ENCODE measurements at regions not wholly inside any gene's neighbourhood (a gene's known extent, or its start where the extent isn't known, plus 50 kb on each side); places are given as distances from the start of the nearest gene placed in this dataset.

GRCh38 chr13:79650688-79651087, 169.7 kb downstream of the NDFIP2 start:
- no peak overlapping the region for H3K4me2 ChIP-seq (ENCODE audit: low read length)
- H4K20me1 ChIP-seq (ENCODE audit: control insufficient read depth, insufficient read depth, low read depth, low read length): no peaks in the 10 kb centered on the region
- H3K4me1 ChIP-seq (ENCODE audit: control insufficient read depth, low read length): no peaks in the 10 kb centered on the region
- H3F3A ChIP-seq (ENCODE audit: control insufficient read depth, insufficient read depth): no peaks in the 10 kb centered on the region
- no peaks in the 10 kb centered on the region for H3K36me3 ChIP-seq (ENCODE audit: control insufficient read depth, low read length)
- no peak overlapping the region for H3K4me3 ChIP-seq (ENCODE audit: low read length)
- no peaks in the 10 kb centered on the region for H3K79me2 ChIP-seq (ENCODE audit: control insufficient read depth, low read length)
- no peak overlapping the region for H3K27ac ChIP-seq (ENCODE audit: low read depth, low read length)
- no peaks in the 10 kb centered on the region for H3K9me2 ChIP-seq (replicated peaks; ENCODE audit: control insufficient read depth, low read length)
- TF ChIP-seq EZH2phosphoT487 (IDR thresholded peaks at IDR 0.05; ENCODE audit: borderline replicate concordance, low read length) (no peak), CTCF (IDR thresholded peaks at IDR 0.05; ENCODE audit: low read depth, low read length, poor library complexity, severe bottlenecking) (no peak)
- H3K27me3 ChIP-seq (ENCODE audit: control insufficient read depth, low read length): no peaks in the 10 kb centered on the region; the same call in 1 of the 2 replicates
- no peaks in the 10 kb centered on the region for H3K9me3 ChIP-seq (ENCODE audit: control insufficient read depth, insufficient read depth, low read length)

- Histone ChIP-seq H3K36me3 (ENCODE audit: control insufficient read depth, low read length) (no peaks in the 10 kb centered on the region), H4K20me1 (ENCODE audit: control insufficient read depth, insufficient read depth, low read depth, low read length) (no peaks in the 10 kb centered on the region), H3K9me3 (ENCODE audit: control insufficient read depth, insufficient read depth, low read length) (no peaks in the 10 kb centered on the region), H3K27ac (ENCODE audit: low read depth, low read length) (no peak overlapping the region), H3K27me3 (ENCODE audit: control insufficient read depth, low read length) (no peaks in the 10 kb centered on the region), H3K4me3 (ENCODE audit: low read length) (no peak overlapping the region), H3K79me2 (ENCODE audit: control insufficient read depth, low read length) (no peaks in the 10 kb centered on the region), H3K4me2 (ENCODE audit: low read length) (no peak overlapping the region), H3K9me2 (replicated peaks; ENCODE audit: control insufficient read depth, low read length) (no peaks in the 10 kb centered on the region), H3K4me1 (ENCODE audit: control insufficient read depth, low read length) (no peaks in the 10 kb centered on the region), H3F3A (ENCODE audit: control insufficient read depth, insufficient read depth) (no peaks in the 10 kb centered on the region)
- TF ChIP-seq CTCF (IDR thresholded peaks at IDR 0.05; ENCODE audit: low read depth, low read length, poor library complexity, severe bottlenecking) (no peak), EZH2phosphoT487 (IDR thresholded peaks at IDR 0.05; ENCODE audit: borderline replicate concordance, low read length) (no peak)
Observed at GRCh38 chr13:79648191-79648590, 167.2 kb downstream of the NDFIP2 start.

- no peak for TF ChIP-seq CTCF (IDR thresholded peaks at IDR 0.05; ENCODE audit: low read depth, low read length, poor library complexity, severe bottlenecking)
- TF ChIP-seq EZH2phosphoT487 (IDR thresholded peaks at IDR 0.05; ENCODE audit: borderline replicate concordance, low read length): no peak
- no peaks in the 10 kb centered on the region for H3K27me3 ChIP-seq (ENCODE audit: control insufficient read depth, low read length)
- no peaks in the 10 kb centered on the region for H3K79me2 ChIP-seq (ENCODE audit: control insufficient read depth, low read length)
- no peaks in the 10 kb centered on the region for H3K9me3 ChIP-seq (ENCODE audit: control insufficient read depth, insufficient read depth, low read length)
- no peak overlapping the region for H3K27ac ChIP-seq (ENCODE audit: low read depth, low read length)
- H3K9me2 ChIP-seq (replicated peaks; ENCODE audit: control insufficient read depth, low read length): no peaks in the 10 kb centered on the region
- H3K36me3 ChIP-seq (ENCODE audit: control insufficient read depth, low read length): no peaks in the 10 kb centered on the region
- no peak overlapping the region for H3K4me2 ChIP-seq (ENCODE audit: low read length)
- H4K20me1 ChIP-seq (ENCODE audit: control insufficient read depth, insufficient read depth, low read depth, low read length): no peaks in the 10 kb centered on the region
- H3F3A ChIP-seq (ENCODE audit: control insufficient read depth, insufficient read depth): no peaks in the 10 kb centered on the region
- no peak overlapping the region for H3K4me3 ChIP-seq (ENCODE audit: low read length)
- H3K4me1 ChIP-seq (ENCODE audit: control insufficient read depth, low read length): no peaks in the 10 kb centered on the region
Observed at GRCh38 chr13:79647533-79647932, 166.6 kb downstream of the NDFIP2 start.

DNA sequence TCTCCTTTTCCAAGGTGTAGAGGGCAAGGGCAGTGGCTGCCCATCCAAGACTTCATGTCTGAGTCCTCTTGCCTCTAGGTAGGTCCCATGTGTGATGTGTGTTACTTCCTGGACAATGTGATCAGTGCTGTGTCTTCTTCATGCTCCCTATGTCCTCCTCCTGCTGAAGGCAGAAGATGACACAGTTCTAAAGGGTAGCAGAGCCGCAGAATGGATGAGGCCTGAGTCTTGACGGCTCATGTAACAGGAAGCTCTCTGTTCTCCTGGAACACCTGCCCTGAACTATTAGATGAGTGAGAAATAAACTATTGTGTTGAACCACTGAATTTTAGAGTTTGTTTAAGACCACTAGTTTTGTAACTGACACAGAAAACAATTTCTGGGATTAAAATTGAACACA, 165.9 kb downstream of the NDFIP2 start:
- Histone ChIP-seq H3K9me3 (ENCODE audit: control insufficient read depth, insufficient read depth, low read length) (no peaks in the 10 kb centered on the region), H3K79me2 (ENCODE audit: control insufficient read depth, low read length) (no peaks in the 10 kb centered on the region), H4K20me1 (ENCODE audit: control insufficient read depth, insufficient read depth, low read depth, low read length) (no peaks in the 10 kb centered on the region), H3K36me3 (ENCODE audit: control insufficient read depth, low read length) (no peaks in the 10 kb centered on the region), H3K27ac (ENCODE audit: low read depth, low read length) (no peak overlapping the region), H3K4me3 (ENCODE audit: low read length) (no peak overlapping the region), H3K27me3 (ENCODE audit: control insufficient read depth, low read length) (no peaks in the 10 kb centered on the region), H3K4me2 (ENCODE audit: low read length) (no peak overlapping the region), H3K9me2 (replicated peaks; ENCODE audit: control insufficient read depth, low read length) (no peaks in the 10 kb centered on the region), H3F3A (ENCODE audit: control insufficient read depth, insufficient read depth) (no peaks in the 10 kb centered on the region), H3K4me1 (ENCODE audit: control insufficient read depth, low read length) (no peaks in the 10 kb centered on the region)
- TF ChIP-seq CTCF (IDR thresholded peaks at IDR 0.05; ENCODE audit: low read depth, low read length, poor library complexity, severe bottlenecking): no peak
- TF ChIP-seq EZH2phosphoT487 (IDR thresholded peaks at IDR 0.05; ENCODE audit: borderline replicate concordance, low read length): no peak

Data from DOHH2 (cell line).